ENCODE measurements at regions not wholly inside any gene's neighbourhood (a gene's known extent, or its start where the extent isn't known, plus 50 kb on each side); places are given as distances from the start of the nearest gene placed in this dataset.

GRCh38 chr18:47410139-47410538, 158.7 kb upstream of the SKOR2 start:
- Mint-ChIP-seq H3K27ac (no peak overlapping the region), H3K4me1 (peaks cover 4% of the 10 kb centered on the region), H3K36me3 (no peaks in the 10 kb centered on the region), H3K27me3 (ENCODE audit: insufficient read depth, low read depth) (peaks cover 10% of the 10 kb centered on the region), H3K9me3 (no peaks in the 10 kb centered on the region), H3K4me3 (no peak overlapping the region)
- no peaks in the 10 kb centered on the region for H3F3A ChIP-seq (ENCODE audit: low read depth)
- TF ChIP-seq CTCF (IDR thresholded peaks at IDR 0.05) (no peak), EZH2 (IDR thresholded peaks at IDR 0.05) (no peak), EZH2phosphoT487 (IDR thresholded peaks at IDR 0.05) (no peak)
- no peaks in the 10 kb centered on the region for H3K36me3 ChIP-seq
- H3K4me1 ChIP-seq, result peaks cover 16% of the 10 kb centered on the region
- no peak overlapping the region for H3K4me3 ChIP-seq
- no peak overlapping the region for H3K4me2 ChIP-seq
- no peaks in the 10 kb centered on the region for H3K27me3 ChIP-seq
- no peaks in the 10 kb centered on the region for H3K9me3 ChIP-seq (ENCODE audit: low read depth)
- no peaks in the 10 kb centered on the region for H3K79me2 ChIP-seq (ENCODE audit: low read depth)
- H4K20me1 ChIP-seq (ENCODE audit: low read depth), result no peaks in the 10 kb centered on the region
- H3K27ac ChIP-seq, result no peak overlapping the region
- no peak for DNase-seq (ENCODE audit: low spot score)
- no peak overlapping the region for H3K9ac ChIP-seq
- no peak overlapping the region for H2AFZ ChIP-seq (replicated peaks)

GRCh38 chr18:47409519-47409918, 158.1 kb upstream of the SKOR2 start:
- H3K27ac Mint-ChIP-seq, result no peak overlapping the region
- H3K4me1 ChIP-seq, result peaks cover 16% of the 10 kb centered on the region
- no peak overlapping the region for H3K4me3 Mint-ChIP-seq

GRCh38 chr18:47407736-47408135, 156.3 kb upstream of the SKOR2 start:
- Mint-ChIP-seq H3K27me3 (ENCODE audit: insufficient read depth, low read depth) (peaks cover 12% of the 10 kb centered on the region), H3K27ac (no peak overlapping the region), H3K4me3 (no peak overlapping the region), H3K4me1 (peaks cover 4% of the 10 kb centered on the region), H3K36me3 (no peaks in the 10 kb centered on the region), H3K9me3 (no peaks in the 10 kb centered on the region)
- no peaks in the 10 kb centered on the region for H3K27me3 ChIP-seq
- no peaks in the 10 kb centered on the region for H3F3A ChIP-seq (ENCODE audit: low read depth)
- no peak overlapping the region for H3K27ac ChIP-seq
- peak; percentile 14 for DNase-seq (ENCODE audit: low spot score)
- no peaks in the 10 kb centered on the region for H3K79me2 ChIP-seq (ENCODE audit: low read depth)
- peaks cover 16% of the 10 kb centered on the region for H3K4me1 ChIP-seq
- no peak overlapping the region for H3K4me3 ChIP-seq
- TF ChIP-seq CTCF (IDR thresholded peaks at IDR 0.05) (no peak), EZH2phosphoT487 (IDR thresholded peaks at IDR 0.05) (no peak), EZH2 (IDR thresholded peaks at IDR 0.05) (no peak)
- no peaks in the 10 kb centered on the region for H3K9me3 ChIP-seq (ENCODE audit: low read depth)
- no peaks in the 10 kb centered on the region for H4K20me1 ChIP-seq (ENCODE audit: low read depth)
- no peak overlapping the region for H3K4me2 ChIP-seq
- no peaks in the 10 kb centered on the region for H3K36me3 ChIP-seq
- no peak overlapping the region for H3K9ac ChIP-seq
- no peak overlapping the region for H2AFZ ChIP-seq (replicated peaks)

More at GRCh38 chr18:47409519-47409918, 158.1 kb upstream of the SKOR2 start:
- Histone ChIP-seq H3K27me3 (no peaks in the 10 kb centered on the region), H3K27ac (no peak overlapping the region), H3K4me2 (no peak overlapping the region), H3K9ac (no peak overlapping the region), H3K9me3 (ENCODE audit: low read depth) (no peaks in the 10 kb centered on the region), H3K36me3 (no peaks in the 10 kb centered on the region), H3F3A (ENCODE audit: low read depth) (no peaks in the 10 kb centered on the region), H3K4me3 (no peak overlapping the region), H2AFZ (replicated peaks) (no peak overlapping the region), H3K79me2 (ENCODE audit: low read depth) (no peaks in the 10 kb centered on the region), H4K20me1 (ENCODE audit: low read depth) (no peaks in the 10 kb centered on the region)
- peaks cover 9% of the 10 kb centered on the region for H3K27me3 Mint-ChIP-seq (ENCODE audit: insufficient read depth, low read depth)
- no peaks in the 10 kb centered on the region for H3K36me3 Mint-ChIP-seq
- no peaks in the 10 kb centered on the region for H3K9me3 Mint-ChIP-seq
- peaks cover 4% of the 10 kb centered on the region for H3K4me1 Mint-ChIP-seq
- no peak for DNase-seq (ENCODE audit: low spot score)
- TF ChIP-seq EZH2 (IDR thresholded peaks at IDR 0.05) (no peak), EZH2phosphoT487 (IDR thresholded peaks at IDR 0.05) (no peak), CTCF (IDR thresholded peaks at IDR 0.05) (no peak)
